ENCODE measurements at regions not wholly inside any gene's neighbourhood (a gene's known extent, or its start where the extent isn't known, plus 50 kb on each side); places are given as distances from the start of the nearest gene placed in this dataset.

DNA sequence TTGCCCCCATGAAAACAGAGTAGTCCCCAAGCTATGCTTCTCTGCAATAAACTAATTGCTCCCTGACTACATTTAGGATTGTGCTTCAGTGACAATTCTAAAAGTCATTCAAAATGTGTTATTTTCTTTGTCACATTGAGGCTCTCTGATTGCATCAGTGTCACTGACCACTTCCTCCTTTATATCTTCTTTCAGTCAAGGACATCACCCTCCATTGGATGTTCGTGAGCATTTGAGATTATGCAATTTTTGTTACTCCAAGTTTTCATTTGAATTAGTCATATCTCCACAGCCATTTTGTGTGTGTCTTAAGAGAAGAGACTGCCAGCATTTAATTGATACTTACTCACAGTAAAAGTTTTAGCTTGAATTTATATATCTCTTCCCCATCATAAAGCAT, 780.8 kb upstream of the GCFC2 start:
- Histone ChIP-seq H3K27ac (ENCODE audit: extremely low read length, insufficient read depth, low read length) (no peak overlapping the region), H3K4me1 (ENCODE audit: insufficient read depth, low read length) (no peaks in the 10 kb centered on the region), H3K9ac (ENCODE audit: insufficient read depth, low read depth, low read length) (no peak overlapping the region), H3K4me3 (replicated peaks in 1 of 3; ENCODE audit: insufficient read depth in 1 of 3, low read depth in 2 of 3, low read length in 3 of 3) (no peak overlapping the region), H3K27me3 (ENCODE audit: control insufficient read depth in 1 of 2, insufficient read depth in 2 of 2, low read length in 2 of 2) (no peaks in the 10 kb centered on the region), H3K79me2 (ENCODE audit: insufficient read depth, low read length) (no peaks in the 10 kb centered on the region), H4K20me1 (ENCODE audit: insufficient read depth, low read length) (no peaks in the 10 kb centered on the region), H3K9me3 (ENCODE audit: low read length) (no peaks in the 10 kb centered on the region), H3K36me3 (replicated peaks in 1 of 2; ENCODE audit: control insufficient read depth in 1 of 2, insufficient read depth in 2 of 2, low read length in 2 of 2) (no peaks in the 10 kb centered on the region), H3K4me2 (ENCODE audit: low read depth, low read length) (no peak overlapping the region), H2AFZ (ENCODE audit: low read length) (no peak overlapping the region)
- DNase-seq (ENCODE audit: low spot score) (no peak), FAIRE-seq (no peak), ATAC-seq (no peak)
- no peak for TF ChIP-seq SETDB1 (CRISPR knock-in tag; IDR thresholded peaks at IDR 0.05; ENCODE audit: borderline replicate concordance)
- no peak for TF ChIP-seq ZSCAN12 (CRISPR knock-in tag; IDR thresholded peaks at IDR 0.05)
- no peak for TF ChIP-seq SMYD3 (CRISPR knock-in tag; IDR thresholded peaks at IDR 0.05)
- no peak for TF ChIP-seq IRF2 (CRISPR knock-in tag; IDR thresholded peaks at IDR 0.05)
- TF ChIP-seq EZH2 (conservative IDR thresholded peaks at IDR 0.05; ENCODE audit: low read depth, low read length): no peak
- no peak for TF ChIP-seq ZMYM4 (CRISPR knock-in tag; IDR thresholded peaks at IDR 0.05)
- TF ChIP-seq RNF219 (CRISPR knock-in tag; IDR thresholded peaks at IDR 0.05): no peak
- no peak for TF ChIP-seq ZC3H4 (CRISPR knock-in tag; IDR thresholded peaks at IDR 0.05; ENCODE audit: borderline replicate concordance)
- TF ChIP-seq, protein P1, sequence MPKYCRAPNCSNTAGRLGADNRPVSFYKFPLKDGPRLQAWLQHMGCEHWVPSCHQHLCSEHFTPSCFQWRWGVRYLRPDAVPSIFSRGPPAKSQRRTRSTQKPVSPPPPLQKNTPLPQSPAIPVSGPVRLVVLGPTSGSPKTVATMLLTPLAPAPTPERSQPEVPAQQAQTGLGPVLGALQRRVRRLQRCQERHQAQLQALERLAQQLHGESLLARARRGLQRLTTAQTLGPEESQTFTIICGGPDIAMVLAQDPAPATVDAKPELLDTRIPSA (CRISPR knock-in tag; IDR thresholded peaks at IDR 0.05; ENCODE audit: borderline replicate concordance): no peak
- TF ChIP-seq, protein P2, sequence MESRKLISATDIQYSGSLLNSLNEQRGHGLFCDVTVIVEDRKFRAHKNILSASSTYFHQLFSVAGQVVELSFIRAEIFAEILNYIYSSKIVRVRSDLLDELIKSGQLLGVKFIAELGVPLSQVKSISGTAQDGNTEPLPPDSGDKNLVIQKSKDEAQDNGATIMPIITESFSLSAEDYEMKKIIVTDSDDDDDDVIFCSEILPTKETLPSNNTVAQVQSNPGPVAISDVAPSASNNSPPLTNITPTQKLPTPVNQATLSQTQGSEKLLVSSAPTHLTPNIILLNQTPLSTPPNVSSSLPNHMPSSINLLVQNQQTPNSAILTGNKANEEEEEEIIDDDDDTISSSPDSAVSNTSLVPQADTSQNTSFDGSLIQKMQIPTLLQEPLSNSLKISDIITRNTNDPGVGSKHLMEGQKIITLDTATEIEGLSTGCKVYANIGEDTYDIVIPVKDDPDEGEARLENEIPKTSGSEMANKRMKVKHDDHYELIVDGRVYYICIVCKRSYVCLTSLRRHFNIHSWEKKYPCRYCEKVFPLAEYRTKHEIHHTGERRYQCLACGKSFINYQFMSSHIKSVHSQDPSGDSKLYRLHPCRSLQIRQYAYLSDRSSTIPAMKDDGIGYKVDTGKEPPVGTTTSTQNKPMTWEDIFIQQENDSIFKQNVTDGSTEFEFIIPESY (CRISPR knock-in tag; IDR thresholded peaks at IDR 0.05): no peak
- no peak for TF ChIP-seq KDM4B (CRISPR knock-in tag; IDR thresholded peaks at IDR 0.05)
- TF ChIP-seq KDM3A (CRISPR knock-in tag; IDR thresholded peaks at IDR 0.05; ENCODE audit: low read depth): no peak
- TF ChIP-seq ZNF737 (CRISPR knock-in tag; IDR thresholded peaks at IDR 0.05; ENCODE audit: borderline replicate concordance): no peak
- no peak for TF ChIP-seq CCAR2 (optimal IDR thresholded peaks at IDR 0.05; ENCODE audit: low read depth, low read length)
- TF ChIP-seq SP4 (CRISPR knock-in tag; IDR thresholded peaks at IDR 0.05): no peak
- TF ChIP-seq ZNF570 (CRISPR knock-in tag; IDR thresholded peaks at IDR 0.05; ENCODE audit: borderline replicate concordance): no peak
- TF ChIP-seq ZNF24 (IDR thresholded peaks at IDR 0.05): no peak
- no peak for TF ChIP-seq KMT2B (CRISPR knock-in tag; IDR thresholded peaks at IDR 0.05)
- WGBS (ENCODE audit: low lambda C conversion rate): 0% methylated on average over 1 of the region's 1 CpG
- no TSS peak for BruUV-seq (replicated peaks)
- in situ Hi-C loops (cut with HindIII; ENCODE audit: extremely low pct_ligation_motif_present, low pct_unique_long_range_greater_than_20kb): no loop called here
- CTCF ChIA-PET (ENCODE audit: low intra/inter-chr PET ratio, low total read pairs): no interaction called here
- POLR2A ChIA-PET: no interaction called here
- intact Hi-C loops (cut with micrococcal nuclease; ENCODE audit: unreplicated experiment): no loop called here
